BE2C (cell line): ENCODE measurements at regions not wholly inside any gene's neighbourhood (a gene's known extent, or its start where the extent isn't known, plus 50 kb on each side); places are given as distances from the start of the nearest gene placed in this dataset.
"Not testable (repeated sequence)": the region's sequence is repeated elsewhere in the genome, so short reads cannot be mapped to it uniquely, and the experiment has no call there.

ENCODE experiments used
- DNase-seq: peaks from one replicate; pipeline ENCODE4 v3.0.0-alpha.2; 2020
- H3K27me3 ChIP-seq: fragments of 250-450 bp; sonication (Bioruptor Pico); 2 replicates; pipeline ENCODE4 v1.5.1; 2020; ENCODE audit warnings: mild to moderate bottlenecking
- H3K36me3 ChIP-seq: fragments of 250-450 bp; sonication (Bioruptor Pico); 2 replicates; pipeline ENCODE4 v1.5.1; 2020; ENCODE audit warnings: mild to moderate bottlenecking
- H3K4me1 ChIP-seq: fragments of 250-450 bp; sonication (Bioruptor Pico); 2 replicates; pipeline ENCODE4 v1.5.1; 2020
- H3K4me3 ChIP-seq: 2 replicates; pipeline ENCODE4 v1.5.1; 2011; ENCODE audit warnings: low read depth, low read length
- H3K9me3 ChIP-seq: fragments of 250-450 bp; sonication (Bioruptor Pico); 2 replicates; pipeline ENCODE4 v1.5.1; 2020
- TF ChIP-seq, protein P1 (sequence below): IDR thresholded peaks from 2 replicates; pipeline ENCODE4 v1.5.1; 2012; ENCODE audit warnings: mild to moderate bottlenecking, low read depth, low read length

DNA sequence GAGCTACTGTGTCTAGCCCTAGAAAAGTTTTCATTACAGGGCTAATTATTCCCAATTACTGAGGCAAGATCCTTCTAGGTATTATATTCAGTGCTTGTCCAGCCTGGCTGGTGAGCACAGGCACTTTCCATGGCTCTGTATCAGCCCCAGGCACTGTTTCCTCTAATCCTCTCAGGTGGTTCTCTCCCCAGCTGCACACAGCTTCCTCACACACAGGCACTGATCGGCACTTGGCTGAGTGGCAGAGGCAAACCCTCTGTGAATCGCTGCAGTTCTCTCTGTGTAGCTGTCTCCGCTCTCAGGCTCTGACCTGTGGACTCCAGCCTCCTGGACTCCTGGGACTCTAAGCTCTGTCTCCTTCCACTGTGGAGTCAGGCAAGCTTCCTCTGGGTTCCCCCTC is 318.1 kb downstream of the KLF13 start:
- not testable (repeated sequence) for H3K36me3 ChIP-seq, H3K27me3 ChIP-seq, DNase-seq, H3K4me1 ChIP-seq, H3K4me3 ChIP-seq, H3K9me3 ChIP-seq

DNA sequence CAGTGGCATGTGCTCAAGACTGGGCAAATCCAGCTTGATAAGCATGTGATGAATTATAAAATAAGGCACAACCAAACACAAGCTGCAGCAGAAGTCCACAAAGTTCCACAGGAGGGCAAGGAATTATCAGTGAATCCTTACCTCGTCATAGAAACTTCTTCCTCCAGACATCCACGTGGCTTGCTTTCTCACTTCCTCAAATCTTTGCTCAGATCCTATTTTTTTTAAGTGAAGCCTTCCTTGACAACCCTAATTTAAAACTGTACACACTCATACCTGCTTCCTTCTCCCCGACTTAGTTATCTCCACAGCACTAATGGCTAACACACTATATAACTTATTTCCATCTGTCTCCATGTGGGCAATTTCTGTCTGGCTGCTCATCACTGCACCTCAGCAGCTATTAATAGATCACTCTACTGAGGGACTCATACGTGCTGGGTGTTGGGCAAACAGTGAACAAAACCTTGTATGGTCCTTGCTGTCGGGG is 320.7 kb downstream of the KLF13 start:
- H3K4me3 ChIP-seq, H3K36me3 ChIP-seq, H3K4me1 ChIP-seq, DNase-seq, H3K27me3 ChIP-seq, H3K9me3 ChIP-seq: not testable (repeated sequence)

DNA sequence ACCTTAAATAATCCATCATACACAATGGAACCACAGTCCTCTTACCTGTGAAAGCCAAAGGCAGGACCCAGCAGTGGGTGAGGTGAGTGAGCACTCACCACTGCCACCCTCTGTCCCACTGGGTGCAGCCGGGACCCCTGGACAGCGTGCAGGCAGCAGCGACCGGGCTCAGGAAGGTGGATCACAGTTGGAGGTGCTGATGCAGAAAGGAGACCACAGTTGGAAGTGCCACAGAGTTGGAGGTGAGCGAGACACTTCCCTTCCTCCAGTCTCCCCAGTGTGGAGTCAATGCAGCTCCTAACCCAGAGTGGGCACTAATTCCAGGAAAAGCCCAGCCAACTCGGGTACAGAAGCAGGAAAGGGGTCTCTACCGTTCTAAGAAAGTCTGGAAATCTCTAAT is 323.0 kb downstream of the KLF13 start:
- not testable (repeated sequence) for DNase-seq, H3K4me3 ChIP-seq, H3K4me1 ChIP-seq, H3K27me3 ChIP-seq, H3K36me3 ChIP-seq, H3K9me3 ChIP-seq

DNA sequence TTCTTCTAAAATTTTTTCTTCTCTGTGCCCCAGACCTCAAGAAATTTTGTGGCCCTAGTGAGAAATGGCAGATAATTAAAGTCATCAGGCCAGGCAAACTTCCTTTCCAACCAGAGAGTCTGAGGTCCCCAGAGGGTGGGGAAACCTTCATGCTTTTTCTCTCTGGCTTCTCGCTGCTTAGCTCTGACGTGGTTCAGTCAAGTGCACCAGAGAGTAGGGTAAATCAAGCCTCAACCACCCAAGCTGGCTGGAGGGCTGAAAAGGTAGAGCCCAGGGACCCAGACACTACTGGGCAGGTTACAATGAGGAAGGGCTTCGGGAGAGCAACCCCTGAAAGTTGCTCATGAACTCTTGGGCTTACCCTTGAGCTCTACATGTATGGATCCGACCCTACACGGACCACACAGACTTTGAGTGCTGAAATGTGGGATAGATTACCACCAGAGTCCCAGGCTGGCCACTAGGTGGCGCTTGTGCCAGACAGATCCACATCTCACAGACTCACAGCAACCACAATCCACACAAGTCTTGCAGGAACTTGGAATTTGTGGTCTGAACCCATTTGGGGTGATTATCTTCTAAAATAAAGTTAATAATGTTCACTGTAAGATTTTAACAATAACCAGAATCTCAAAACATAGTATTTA is 323.5 kb downstream of the KLF13 start:
- peak; percentile 70 for DNase-seq
- H3K4me1 ChIP-seq, H3K36me3 ChIP-seq, H3K4me3 ChIP-seq, H3K27me3 ChIP-seq, H3K9me3 ChIP-seq: not testable (repeated sequence)
- TF ChIP-seq, protein P1, sequence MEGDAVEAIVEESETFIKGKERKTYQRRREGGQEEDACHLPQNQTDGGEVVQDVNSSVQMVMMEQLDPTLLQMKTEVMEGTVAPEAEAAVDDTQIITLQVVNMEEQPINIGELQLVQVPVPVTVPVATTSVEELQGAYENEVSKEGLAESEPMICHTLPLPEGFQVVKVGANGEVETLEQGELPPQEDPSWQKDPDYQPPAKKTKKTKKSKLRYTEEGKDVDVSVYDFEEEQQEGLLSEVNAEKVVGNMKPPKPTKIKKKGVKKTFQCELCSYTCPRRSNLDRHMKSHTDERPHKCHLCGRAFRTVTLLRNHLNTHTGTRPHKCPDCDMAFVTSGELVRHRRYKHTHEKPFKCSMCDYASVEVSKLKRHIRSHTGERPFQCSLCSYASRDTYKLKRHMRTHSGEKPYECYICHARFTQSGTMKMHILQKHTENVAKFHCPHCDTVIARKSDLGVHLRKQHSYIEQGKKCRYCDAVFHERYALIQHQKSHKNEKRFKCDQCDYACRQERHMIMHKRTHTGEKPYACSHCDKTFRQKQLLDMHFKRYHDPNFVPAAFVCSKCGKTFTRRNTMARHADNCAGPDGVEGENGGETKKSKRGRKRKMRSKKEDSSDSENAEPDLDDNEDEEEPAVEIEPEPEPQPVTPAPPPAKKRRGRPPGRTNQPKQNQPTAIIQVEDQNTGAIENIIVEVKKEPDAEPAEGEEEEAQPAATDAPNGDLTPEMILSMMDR = peak; percentile 34

DNA sequence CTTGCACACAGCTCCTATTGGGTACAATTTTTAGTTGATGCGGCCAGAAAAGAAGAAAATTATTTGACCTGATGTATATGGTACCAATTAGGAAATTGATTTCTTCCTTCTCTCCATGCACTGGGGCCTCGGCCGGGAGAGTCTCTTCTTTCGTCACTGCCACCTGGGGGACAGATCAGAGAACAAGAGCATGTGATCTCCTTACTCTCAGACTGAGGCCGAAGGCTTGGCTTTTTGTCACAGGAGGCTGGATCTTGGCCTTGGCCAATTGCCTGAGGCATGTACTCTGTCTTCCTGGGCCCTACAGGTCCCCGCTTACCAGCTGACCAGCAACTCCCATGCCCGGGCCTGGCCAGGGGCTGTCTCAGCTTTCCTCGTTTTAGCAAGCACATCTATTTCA is 330.3 kb downstream of the KLF13 start:
- not testable (repeated sequence) for H3K36me3 ChIP-seq, DNase-seq, H3K9me3 ChIP-seq, H3K4me3 ChIP-seq, H3K4me1 ChIP-seq, H3K27me3 ChIP-seq

DNA sequence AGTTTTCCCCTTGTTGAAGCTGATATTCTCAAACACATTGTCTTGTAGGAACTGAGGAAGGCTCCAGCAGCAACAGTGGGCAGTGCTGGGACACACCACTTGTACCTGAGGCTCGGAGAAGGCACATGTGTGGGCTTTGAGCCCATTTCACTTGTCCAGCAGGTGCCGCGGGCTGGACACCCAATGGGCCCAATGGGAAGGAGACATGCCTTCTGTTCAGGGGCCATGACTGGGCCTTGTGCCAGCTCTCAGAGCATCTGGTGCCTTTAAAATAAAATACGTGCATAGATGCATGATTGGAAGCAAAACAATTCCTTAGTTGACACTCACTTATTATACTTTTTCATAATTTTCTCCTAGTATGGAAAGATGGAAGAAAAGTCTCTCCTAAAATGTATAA is 334.2 kb downstream of the KLF13 start:
- Histone ChIP-seq H3K9me3 (no peaks in the 10 kb centered on the region), H3K36me3 (no peaks in the 10 kb centered on the region), H3K27me3 (no peaks in the 10 kb centered on the region), H3K4me1 (no peaks in the 10 kb centered on the region), H3K4me3 (no peak overlapping the region)
- no peak for DNase-seq
- TF ChIP-seq, protein P1 = no peak

DNA sequence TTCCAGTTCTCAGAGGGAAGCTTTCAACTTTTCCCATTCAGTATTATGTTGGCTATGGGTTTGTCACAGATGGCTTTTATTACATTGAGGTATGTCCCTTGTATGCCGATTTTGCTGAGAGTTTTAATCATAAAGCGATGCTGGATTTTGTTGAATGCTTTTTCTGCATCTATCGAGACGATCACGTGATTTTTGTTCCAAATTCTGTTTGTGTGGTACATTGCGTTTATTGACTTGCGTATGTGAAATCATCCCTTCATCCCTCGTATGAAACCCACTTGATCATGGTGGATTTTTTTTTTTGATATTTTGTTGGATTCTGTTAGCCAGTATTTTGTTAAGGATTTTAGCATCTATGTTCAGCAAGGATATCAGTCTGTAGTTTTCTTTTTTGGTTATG is 339.1 kb downstream of the KLF13 start:
- H3K4me1 ChIP-seq, H3K4me3 ChIP-seq, H3K36me3 ChIP-seq, H3K27me3 ChIP-seq, H3K9me3 ChIP-seq, DNase-seq: not testable (repeated sequence)

DNA sequence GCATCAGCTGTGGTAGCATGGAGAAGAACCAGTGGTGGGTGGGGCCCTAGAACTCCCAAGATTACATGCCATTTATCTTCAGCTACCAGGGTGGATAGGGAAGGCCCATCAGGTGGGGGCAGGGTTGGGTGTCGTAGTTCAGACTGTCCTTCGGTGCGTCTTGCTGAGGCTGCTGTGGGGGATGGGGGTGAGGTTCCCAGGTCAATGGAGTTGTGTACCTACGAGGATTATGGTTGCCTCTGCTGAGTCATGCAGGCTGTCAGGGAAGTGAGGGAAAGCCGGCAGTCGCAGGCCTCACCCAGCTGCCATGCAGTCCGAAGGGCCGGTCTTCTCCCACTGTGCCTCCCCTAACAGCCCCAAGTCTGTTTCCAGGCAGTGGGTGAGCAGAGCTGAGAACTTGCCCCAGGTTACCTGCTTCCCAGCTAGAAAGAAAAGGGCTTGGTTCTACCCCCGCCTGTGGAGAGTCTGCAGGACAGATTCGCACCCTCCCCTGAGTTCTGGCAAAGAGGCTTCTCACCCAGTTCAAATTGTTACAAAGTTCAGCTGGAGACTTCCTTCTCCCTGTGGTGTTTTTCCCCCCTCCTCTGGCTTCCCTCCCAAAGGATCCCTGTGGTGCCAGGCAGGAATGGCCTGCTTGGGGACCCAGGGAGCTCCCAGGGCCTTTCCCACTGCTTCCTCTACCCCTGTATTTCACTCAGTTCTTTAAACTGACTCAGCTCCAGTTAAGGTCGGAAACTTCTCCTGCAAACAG is 342.7 kb downstream of the KLF13 start:
- not testable (repeated sequence) for H3K4me1 ChIP-seq, H3K27me3 ChIP-seq, H3K36me3 ChIP-seq, H3K4me3 ChIP-seq, DNase-seq, H3K9me3 ChIP-seq

DNA sequence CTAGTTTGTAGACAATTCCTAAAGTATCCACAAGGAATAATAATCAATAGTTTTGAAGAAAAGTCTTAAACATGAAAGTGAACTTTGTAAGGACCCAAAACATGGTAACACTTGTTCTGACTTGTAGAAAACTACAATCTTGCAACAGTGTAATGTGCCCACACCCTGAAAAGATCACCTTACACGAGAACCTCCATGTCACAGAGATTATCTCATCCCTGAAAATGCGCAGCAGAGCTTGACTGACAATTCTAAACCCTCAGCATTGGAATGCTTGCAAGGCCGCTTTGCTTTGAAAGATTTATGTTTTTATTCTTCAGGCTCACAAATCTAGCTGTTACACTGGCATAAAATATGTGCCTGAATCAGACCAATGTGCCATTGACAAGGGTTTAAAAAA is 346.6 kb downstream of the KLF13 start:
- not testable (repeated sequence) for DNase-seq, H3K36me3 ChIP-seq, H3K4me1 ChIP-seq, H3K9me3 ChIP-seq, H3K27me3 ChIP-seq, H3K4me3 ChIP-seq

DNA sequence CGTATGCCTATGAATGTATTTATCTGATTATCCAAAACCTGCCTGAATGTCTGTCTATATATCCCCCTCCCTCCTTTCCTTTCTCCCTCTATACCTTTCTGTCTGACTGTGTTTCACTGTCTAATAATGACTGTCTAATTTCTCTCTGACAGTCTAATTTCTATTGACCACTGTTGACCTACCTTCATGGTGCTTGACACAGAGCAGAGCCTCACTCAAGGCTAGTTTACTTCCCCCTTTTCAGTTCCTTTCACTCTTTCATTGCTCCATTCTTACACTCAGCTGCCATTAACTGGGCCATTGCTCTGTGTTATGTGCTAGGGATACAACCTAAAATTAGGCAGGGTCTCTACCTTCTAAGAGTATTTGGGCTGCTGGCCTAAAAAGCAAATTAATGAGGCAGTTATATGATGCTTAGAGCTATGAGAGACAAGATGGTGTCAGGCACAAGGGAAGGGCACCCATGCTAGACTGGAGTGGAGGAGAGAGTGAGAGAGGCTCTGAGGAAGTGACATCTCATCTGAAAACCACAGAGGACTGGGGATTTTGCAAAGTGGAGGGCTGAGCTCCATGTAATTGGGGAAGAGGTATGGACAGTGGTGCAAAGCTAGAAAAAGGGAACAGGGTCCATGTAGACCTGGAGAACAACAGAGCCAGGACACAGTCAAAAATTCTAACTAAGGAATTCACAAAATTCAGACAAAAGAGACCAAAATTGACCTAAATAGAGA is 348.6 kb upstream of the CHRNA7 start:
- H3K4me3 ChIP-seq, H3K9me3 ChIP-seq, H3K27me3 ChIP-seq, DNase-seq, H3K4me1 ChIP-seq, H3K36me3 ChIP-seq: not testable (repeated sequence)

DNA sequence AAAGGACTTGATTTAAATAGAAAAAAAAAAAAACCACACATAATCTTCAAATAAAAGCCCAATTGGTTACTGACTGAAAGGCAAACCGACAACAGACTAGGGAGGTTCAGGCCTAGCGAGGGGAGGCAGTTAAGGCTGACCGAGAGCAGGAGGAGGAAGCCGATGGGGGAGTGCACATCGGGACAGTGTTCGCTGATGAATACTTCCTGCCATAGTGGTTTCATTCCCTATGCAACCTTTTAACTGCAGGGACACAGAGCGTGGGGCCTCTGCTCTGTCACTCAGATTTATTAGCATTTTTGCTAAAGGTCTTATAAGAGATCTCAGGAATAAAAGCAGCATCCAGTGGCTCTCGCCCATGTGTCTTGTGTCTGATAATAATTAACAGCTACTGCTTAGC is 343.2 kb upstream of the CHRNA7 start:
- DNase-seq, H3K36me3 ChIP-seq, H3K9me3 ChIP-seq, H3K4me3 ChIP-seq, H3K4me1 ChIP-seq, H3K27me3 ChIP-seq: not testable (repeated sequence)

DNA sequence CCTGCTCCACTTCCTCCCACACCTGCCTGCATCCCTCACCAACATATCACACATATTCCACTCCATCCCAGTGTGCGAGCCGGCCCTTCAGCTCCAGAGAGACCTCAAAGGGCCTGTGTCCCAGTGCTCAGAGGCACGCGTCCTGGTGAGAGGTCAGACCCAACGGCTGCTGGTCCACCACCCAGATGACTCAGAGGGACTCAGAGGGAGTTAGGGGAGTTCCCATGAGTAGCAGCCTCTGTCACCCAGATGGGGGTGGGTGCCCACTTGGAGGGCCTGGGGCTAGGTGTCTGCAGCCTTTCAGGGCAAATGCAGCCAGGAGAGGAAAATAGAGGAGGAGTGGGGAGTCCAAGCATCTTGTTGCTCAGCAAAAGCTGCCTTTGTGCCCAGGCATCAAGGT is 333.8 kb upstream of the CHRNA7 start:
- H3K9me3 ChIP-seq, H3K36me3 ChIP-seq, H3K4me1 ChIP-seq, DNase-seq, H3K27me3 ChIP-seq, H3K4me3 ChIP-seq: not testable (repeated sequence)

DNA sequence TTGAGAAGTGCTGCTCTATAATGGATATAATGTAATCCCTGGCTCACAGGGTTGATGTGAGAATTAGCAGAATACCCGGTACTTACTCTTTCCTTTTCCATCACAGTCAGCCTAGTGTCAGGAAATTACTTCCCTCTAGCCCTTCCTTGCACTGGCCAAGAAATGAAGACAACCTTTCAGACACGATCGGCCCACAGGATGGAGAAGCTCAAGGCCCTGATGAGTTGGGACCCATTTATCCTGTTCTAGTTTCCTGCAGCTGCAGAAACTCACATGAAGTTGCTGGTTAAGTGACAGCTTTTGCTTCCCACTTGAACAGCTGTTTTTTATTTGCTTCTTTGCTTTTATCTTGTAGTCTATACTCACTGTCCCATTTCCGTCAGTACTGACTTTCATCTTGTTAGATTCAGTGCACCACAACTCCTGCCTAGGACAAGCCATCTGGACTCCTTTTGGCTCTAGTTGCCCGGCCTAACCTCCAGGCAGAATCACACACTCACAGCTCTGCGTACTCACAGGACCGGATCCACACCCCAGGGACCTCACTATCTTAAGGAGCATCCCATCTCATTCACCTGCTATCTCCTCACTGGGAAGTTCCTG is 325.1 kb upstream of the CHRNA7 start:
- H3K4me1 ChIP-seq, H3K36me3 ChIP-seq, H3K27me3 ChIP-seq, H3K9me3 ChIP-seq, H3K4me3 ChIP-seq, DNase-seq: not testable (repeated sequence)
